HL-60 (cell line): ENCODE measurements at regions not wholly inside any gene's neighbourhood (a gene's known extent, or its start where the extent isn't known, plus 50 kb on each side); places are given as distances from the start of the nearest gene placed in this dataset.

Experiments used
- DNase-seq, 2 experiments: peaks; one replicate each; pipeline ENCODE4 v3.0.0-alpha.2; 2010 to 2020; ENCODE audit warnings: low read depth in 1 of 2, low spot score in 1 of 2
- H3K27ac ChIP-seq: fragments of 250-450 bp; sonication (Bioruptor Pico); replicated peaks from 2 replicates; pipeline ENCODE4 v1.5.1; 2020; ENCODE audit warnings: mild to moderate bottlenecking, moderate library complexity
- H3K27me3 ChIP-seq: fragments of 250-450 bp; sonication (Bioruptor Pico); 2 replicates; pipeline ENCODE4 v1.5.1; 2021; ENCODE audit warnings: mild to moderate bottlenecking, moderate library complexity; ENCODE audit not compliant: insufficient read depth, poor library complexity, severe bottlenecking
- H3K4me3 ChIP-seq: replicated peaks from 2 replicates; pipeline ENCODE4 v1.5.1; 2011; ENCODE audit warnings: mild to moderate bottlenecking, control low read depth, low read length; ENCODE audit not compliant: insufficient read depth
- GABPA ChIP-seq: IDR thresholded peaks from 2 replicates; pipeline ENCODE4 v1.6.1; 2012; ENCODE audit warnings: low read depth
- POLR2AphosphoS5 ChIP-seq: IDR thresholded peaks from 2 replicates; pipeline ENCODE4 v1.6.1; 2012; ENCODE audit warnings: low read depth
- SPI1 ChIP-seq: IDR thresholded peaks from 2 replicates; pipeline ENCODE4 v1.6.1; 2012; ENCODE audit warnings: low read depth, mild to moderate bottlenecking, borderline replicate concordance
- TF ChIP-seq, protein P1 (sequence below): IDR thresholded peaks from one replicate; pipeline ENCODE4 v1.5.1; 2011; ENCODE audit warnings: low read length, control low read depth, inconsistent platforms; ENCODE audit not compliant: insufficient read depth
- TF ChIP-seq, protein P2 (sequence below): IDR thresholded peaks from 2 replicates; pipeline ENCODE4 v1.6.1; 2012; ENCODE audit warnings: low read depth; ENCODE audit not compliant: insufficient replicate concordance

DNA sequence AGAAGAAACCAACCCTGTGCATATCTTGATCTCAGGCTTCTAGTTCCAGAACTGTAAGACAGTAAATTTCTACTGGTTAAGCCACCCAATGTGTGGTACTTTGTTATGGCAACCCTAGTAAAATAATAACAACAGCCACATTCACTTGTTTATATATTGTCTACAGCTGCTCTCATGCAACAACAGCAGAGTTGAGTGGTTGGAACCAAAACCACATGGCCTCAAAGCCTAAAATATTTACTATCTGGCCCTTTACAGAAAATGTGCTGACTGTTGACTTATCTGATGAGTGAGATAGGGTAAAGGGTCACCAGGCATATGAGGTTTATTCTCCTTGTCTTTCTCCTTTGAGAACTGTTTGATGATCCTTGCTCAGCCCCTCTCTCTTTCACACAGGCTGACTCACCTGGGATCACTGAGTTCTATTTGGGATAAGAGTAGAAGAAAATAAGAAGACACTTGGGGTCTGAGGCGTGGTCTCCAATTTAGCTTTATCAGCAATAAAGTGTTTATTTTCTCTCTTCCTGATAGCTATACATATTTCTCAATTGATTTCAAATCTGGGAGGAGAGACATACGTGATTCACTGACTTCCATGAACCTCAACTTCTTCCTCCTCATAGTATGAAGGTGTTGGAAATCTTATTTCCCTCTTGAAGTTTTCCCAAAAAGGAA lies 227.5 kb upstream of the STARD13 start:
- TF ChIP-seq, protein P1, sequence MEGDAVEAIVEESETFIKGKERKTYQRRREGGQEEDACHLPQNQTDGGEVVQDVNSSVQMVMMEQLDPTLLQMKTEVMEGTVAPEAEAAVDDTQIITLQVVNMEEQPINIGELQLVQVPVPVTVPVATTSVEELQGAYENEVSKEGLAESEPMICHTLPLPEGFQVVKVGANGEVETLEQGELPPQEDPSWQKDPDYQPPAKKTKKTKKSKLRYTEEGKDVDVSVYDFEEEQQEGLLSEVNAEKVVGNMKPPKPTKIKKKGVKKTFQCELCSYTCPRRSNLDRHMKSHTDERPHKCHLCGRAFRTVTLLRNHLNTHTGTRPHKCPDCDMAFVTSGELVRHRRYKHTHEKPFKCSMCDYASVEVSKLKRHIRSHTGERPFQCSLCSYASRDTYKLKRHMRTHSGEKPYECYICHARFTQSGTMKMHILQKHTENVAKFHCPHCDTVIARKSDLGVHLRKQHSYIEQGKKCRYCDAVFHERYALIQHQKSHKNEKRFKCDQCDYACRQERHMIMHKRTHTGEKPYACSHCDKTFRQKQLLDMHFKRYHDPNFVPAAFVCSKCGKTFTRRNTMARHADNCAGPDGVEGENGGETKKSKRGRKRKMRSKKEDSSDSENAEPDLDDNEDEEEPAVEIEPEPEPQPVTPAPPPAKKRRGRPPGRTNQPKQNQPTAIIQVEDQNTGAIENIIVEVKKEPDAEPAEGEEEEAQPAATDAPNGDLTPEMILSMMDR, result no peak
- TF ChIP-seq, protein P2, sequence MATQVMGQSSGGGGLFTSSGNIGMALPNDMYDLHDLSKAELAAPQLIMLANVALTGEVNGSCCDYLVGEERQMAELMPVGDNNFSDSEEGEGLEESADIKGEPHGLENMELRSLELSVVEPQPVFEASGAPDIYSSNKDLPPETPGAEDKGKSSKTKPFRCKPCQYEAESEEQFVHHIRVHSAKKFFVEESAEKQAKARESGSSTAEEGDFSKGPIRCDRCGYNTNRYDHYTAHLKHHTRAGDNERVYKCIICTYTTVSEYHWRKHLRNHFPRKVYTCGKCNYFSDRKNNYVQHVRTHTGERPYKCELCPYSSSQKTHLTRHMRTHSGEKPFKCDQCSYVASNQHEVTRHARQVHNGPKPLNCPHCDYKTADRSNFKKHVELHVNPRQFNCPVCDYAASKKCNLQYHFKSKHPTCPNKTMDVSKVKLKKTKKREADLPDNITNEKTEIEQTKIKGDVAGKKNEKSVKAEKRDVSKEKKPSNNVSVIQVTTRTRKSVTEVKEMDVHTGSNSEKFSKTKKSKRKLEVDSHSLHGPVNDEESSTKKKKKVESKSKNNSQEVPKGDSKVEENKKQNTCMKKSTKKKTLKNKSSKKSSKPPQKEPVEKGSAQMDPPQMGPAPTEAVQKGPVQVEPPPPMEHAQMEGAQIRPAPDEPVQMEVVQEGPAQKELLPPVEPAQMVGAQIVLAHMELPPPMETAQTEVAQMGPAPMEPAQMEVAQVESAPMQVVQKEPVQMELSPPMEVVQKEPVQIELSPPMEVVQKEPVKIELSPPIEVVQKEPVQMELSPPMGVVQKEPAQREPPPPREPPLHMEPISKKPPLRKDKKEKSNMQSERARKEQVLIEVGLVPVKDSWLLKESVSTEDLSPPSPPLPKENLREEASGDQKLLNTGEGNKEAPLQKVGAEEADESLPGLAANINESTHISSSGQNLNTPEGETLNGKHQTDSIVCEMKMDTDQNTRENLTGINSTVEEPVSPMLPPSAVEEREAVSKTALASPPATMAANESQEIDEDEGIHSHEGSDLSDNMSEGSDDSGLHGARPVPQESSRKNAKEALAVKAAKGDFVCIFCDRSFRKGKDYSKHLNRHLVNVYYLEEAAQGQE, result no peak
- TF ChIP-seq GABPA (no peak), POLR2AphosphoS5 (no peak), SPI1 (no peak)
- Histone ChIP-seq H3K4me3 (no peak overlapping the region), H3K27me3 (no peaks in the 10 kb centered on the region), H3K27ac (no peak overlapping the region)
- no peak for DNase-seq

DNA sequence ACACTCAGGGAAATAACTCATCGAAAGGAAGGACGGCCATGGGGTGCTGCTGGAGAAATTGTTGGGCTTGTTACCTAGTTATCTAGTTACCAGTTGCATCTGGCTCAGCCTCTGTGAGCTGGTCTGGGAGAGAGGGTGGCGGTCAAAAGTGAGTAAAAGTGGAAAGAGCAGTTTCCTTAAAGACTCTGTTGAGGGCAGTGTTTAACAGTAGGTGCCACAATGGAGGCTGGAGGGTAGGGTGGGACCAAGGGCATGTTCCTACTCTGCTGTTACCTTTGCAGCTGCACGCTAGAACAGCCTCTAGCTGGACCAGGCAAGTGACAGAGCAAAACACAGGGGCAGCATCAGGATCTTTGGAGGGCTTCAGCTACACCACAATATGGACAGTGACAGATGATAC lies 228.8 kb upstream of the STARD13 start:
- TF ChIP-seq POLR2AphosphoS5 (no peak), SPI1 (no peak), GABPA (no peak)
- TF ChIP-seq, protein P1, result no peak
- TF ChIP-seq, protein P2, result no peak
- DNase-seq, result no peak
- no peaks in the 10 kb centered on the region for H3K27me3 ChIP-seq
- no peak overlapping the region for H3K27ac ChIP-seq
- no peak overlapping the region for H3K4me3 ChIP-seq

DNA sequence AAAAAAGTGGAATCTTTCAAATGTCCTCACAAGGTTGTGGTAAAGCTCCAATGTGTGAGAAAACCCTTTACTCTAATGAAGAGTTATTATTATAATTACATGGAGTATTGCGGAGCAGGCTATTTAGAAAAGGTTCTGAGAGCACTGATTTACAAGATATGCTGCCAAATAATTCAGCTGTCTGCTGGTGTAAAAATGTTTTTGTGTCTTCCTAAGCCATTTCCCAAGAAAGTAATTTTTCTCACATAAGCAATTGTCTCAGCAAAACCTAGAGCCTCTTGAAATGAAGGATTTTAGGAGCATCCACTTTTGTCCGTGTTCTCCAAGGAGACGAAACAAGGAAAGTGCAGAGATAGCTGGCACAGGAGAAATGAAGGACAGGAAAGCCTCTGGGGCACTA lies 229.6 kb upstream of the STARD13 start:
- TF ChIP-seq, protein P1, result no peak
- TF ChIP-seq, protein P2, result no peak
- TF ChIP-seq GABPA, result no peak
- no peak for TF ChIP-seq POLR2AphosphoS5
- no peak for TF ChIP-seq SPI1
- no peak for DNase-seq
- Histone ChIP-seq H3K4me3 (no peak overlapping the region), H3K27ac (no peak overlapping the region), H3K27me3 (no peaks in the 10 kb centered on the region)
